Stomach (tissue), 8 donors: ENCODE measurements at regions not wholly inside any gene's neighbourhood (a gene's known extent, or its start where the extent isn't known, plus 50 kb on each side); places are given as distances from the start of the nearest gene placed in this dataset.
A peak's percentile ranks its signal among the peaks of the same experiment; 100 is the strongest.

Experiments used
- DNase-seq, 2 donors: peaks; one replicate each; pipeline versions ENCODE4 v3.0.0 to v3.0.0-alpha.2; 2013 to 2019
- H3K27ac ChIP-seq, 5 donors: fragments of 200-600 bp in 4 of 5; sonication (generic) in 4 of 5; one replicate each; pipeline ENCODE4 v1.5.1; 2013 to 2019; ENCODE audit warnings: mild to moderate bottlenecking in 1 of 5, moderate library complexity in 1 of 5
- H3K27me3 ChIP-seq, 3 donors: fragments of 200-600 bp; sonication (generic); one replicate each; pipeline ENCODE4 v1.5.1; 2017 to 2019; ENCODE audit warnings: mixed run types in 1 of 3
- H3K36me3 ChIP-seq, 4 donors: fragments of 200-600 bp; sonication (generic); 1 replicate in 3 of 4; 2 replicates in 1 of 4; pipeline ENCODE4 v1.5.1; 2016 to 2019
- H3K4me1 ChIP-seq, 4 donors: fragments of 200-600 bp; sonication (generic); one replicate each; pipeline ENCODE4 v1.5.1; 2016 to 2019
- H3K4me3 ChIP-seq, 4 donors: fragments of 200-600 bp; sonication (generic) in 3 of 4; one replicate each; pipeline ENCODE4 v1.5.1; 2016 to 2019; ENCODE audit warnings: mild to moderate bottlenecking in 1 of 4
- H3K9me3 ChIP-seq, 4 donors: fragments of 200-600 bp; sonication (generic); one replicate each; pipeline ENCODE4 v1.5.1; 2016 to 2019
- CTCF ChIP-seq, 7 experiments: fragments of 450-650 bp in 4 of 7; fragments of 200-600 bp in 3 of 7; sonication (generic) in 3 of 7; IDR thresholded peaks; one replicate each; pipeline ENCODE4 v1.5.1; 2016 to 2019; ENCODE audit warnings: antibody characterized with exemption in 7 of 7, control low read depth in 2 of 7, mild to moderate bottlenecking in 1 of 7
- EP300 ChIP-seq: sonication (generic); formaldehyde crosslinking; IDR thresholded peaks from one replicate; pipeline ENCODE4 v1.6.1; 2017; ENCODE audit warnings: antibody characterized with exemption
- POLR2A ChIP-seq, 4 donors: fragments of 450-650 bp; IDR thresholded peaks; one replicate each; pipeline ENCODE4 v1.6.1; 2016; ENCODE audit warnings: antibody characterized with exemption in 4 of 4, control low read depth in 2 of 4, mild to moderate bottlenecking in 1 of 4, moderate library complexity in 1 of 4
- POLR2AphosphoS5 ChIP-seq, 3 donors: sonication (generic); formaldehyde crosslinking; IDR thresholded peaks; one replicate each; pipeline ENCODE4 v1.6.1; 2016; ENCODE audit warnings: antibody characterized with exemption in 3 of 3
- WGBS, 5 donors: extraction: QIAGEN DNeasy Blood & Tissue Kit in 3 of 5; methylation state at CpG; one replicate each; pipeline versions ENCODE4 v1.1.5 to v1.1.7; 2013 to 2018; 5-methylcytosine and 5-hydroxymethylcytosine counted together
- intact Hi-C: fragments of 100-400 bp; cut with DNase I; formaldehyde crosslinking; loops from one replicate; pipeline ENCODE4 v1.15.1; 2023; ENCODE audit warnings: low total_unique reads
- donor health status: healthy with polysubstance abuse.
- donor health status: Bipolar disorder and iron deficiency.
- donor health status: healthy.

GRCh38 chr5:164501344-164501743, 995.9 kb downstream of the MAT2B start:
- Histone ChIP-seq H3K4me1 (peaks cover 0 to 15% (median 8%) of the 10 kb centered on the region in 4 donors), H3K27ac (no peak overlapping the region), H3K36me3 (no peaks in the 10 kb centered on the region), H3K9me3 (no peaks in the 10 kb centered on the region), H3K4me3 (no peak overlapping the region), H3K27me3 (no peaks in the 10 kb centered on the region)
- no peak for TF ChIP-seq CTCF (IDR thresholded peaks at IDR 0.05)
- peak in 1 of 3 donors; percentile 29 for TF ChIP-seq POLR2AphosphoS5 (IDR thresholded peaks at IDR 0.05)
- TF ChIP-seq EP300 = no peak
- no peak for TF ChIP-seq POLR2A (IDR thresholded peaks at IDR 0.05)
- DNase-seq = no peak
- 22 to 54% (median 35%) methylated on average over 3 of the region's 3 CpGs for WGBS, 5 donors
- intact Hi-C loops = loop anchor here (10.0 kb wide), 2 partner anchors 487 to 937 kb away; no protein-coding TSS in a partner anchor

- H3K36me3 ChIP-seq = no peaks in the 10 kb centered on the region
- no peaks in the 10 kb centered on the region for H3K27me3 ChIP-seq
- H3K27ac ChIP-seq = no peak overlapping the region
- no peak overlapping the region for H3K4me3 ChIP-seq
- WGBS, 5 donors = 23 to 31% (median 29%) methylated on average over 7 of the region's 7 CpGs
- no peaks in the 10 kb centered on the region for H3K9me3 ChIP-seq
- peak; percentile 36 to 83 for DNase-seq
- TF ChIP-seq POLR2A (IDR thresholded peaks at IDR 0.05) (no peak), CTCF (IDR thresholded peaks at IDR 0.05) (peak in 5 of 7 experiments; percentile 56 to 84 (median 74)), EP300 (no peak), POLR2AphosphoS5 (IDR thresholded peaks at IDR 0.05) (no peak)
- intact Hi-C loops = loop anchor here (10.0 kb wide), 2 partner anchors 489 to 939 kb away; no protein-coding TSS in a partner anchor
- peaks cover 0 to 15% (median 8%) of the 10 kb centered on the region in 4 donors for H3K4me1 ChIP-seq
These were observed 998.8 kb downstream of the MAT2B start for GRCh38 chr5:164504141-164504772.

- WGBS, 5 donors = 62 to 81% (median 69%) methylated on average over 4 of the region's 4 CpGs
- Histone ChIP-seq H3K36me3 (no peaks in the 10 kb centered on the region), H3K4me1 (peaks cover 0 to 15% (median 8%) of the 10 kb centered on the region in 4 donors), H3K9me3 (no peaks in the 10 kb centered on the region), H3K4me3 (no peak overlapping the region), H3K27ac (no peak overlapping the region), H3K27me3 (no peaks in the 10 kb centered on the region)
- intact Hi-C loops = loop anchor here (10.0 kb wide), 2 partner anchors 491 to 941 kb away; no protein-coding TSS in a partner anchor
- no peak for DNase-seq
- TF ChIP-seq POLR2AphosphoS5 (IDR thresholded peaks at IDR 0.05) (no peak), POLR2A (IDR thresholded peaks at IDR 0.05) (no peak), CTCF (IDR thresholded peaks at IDR 0.05) (no peak), EP300 (no peak)
These were observed 1000.4 kb downstream of the MAT2B start for GRCh38 chr5:164505791-164506190.

- no peaks in the 10 kb centered on the region for H3K36me3 ChIP-seq
- 9 to 31% (median 17%) methylated on average over 1 of the region's 1 CpG for WGBS, 5 donors
- H3K4me1 ChIP-seq = no peaks in the 10 kb centered on the region
- H3K4me3 ChIP-seq = no peak overlapping the region
- intact Hi-C loops = no loop called here
- DNase-seq = no peak
- H3K9me3 ChIP-seq = no peaks in the 10 kb centered on the region
- no peaks in the 10 kb centered on the region for H3K27me3 ChIP-seq
- H3K27ac ChIP-seq = no peak overlapping the region
- TF ChIP-seq EP300 (no peak), POLR2AphosphoS5 (IDR thresholded peaks at IDR 0.05) (no peak), POLR2A (IDR thresholded peaks at IDR 0.05) (no peak), CTCF (IDR thresholded peaks at IDR 0.05) (no peak)
These were observed 1012.8 kb downstream of the MAT2B start for GRCh38 chr5:164518067-164518740.
